Hepatocyte (in vitro differentiated cells): ENCODE measurements at regions not wholly inside any gene's neighbourhood (a gene's known extent, or its start where the extent isn't known, plus 50 kb on each side); places are given as distances from the start of the nearest gene placed in this dataset.
"Not testable (repeated sequence)": the region's sequence is repeated elsewhere in the genome, so short reads cannot be mapped to it uniquely, and the experiment has no call there.

Source experiments
- EZH2 ChIP-seq: fragments of 200-600 bp; sonication (generic); IDR thresholded peaks from 2 replicates; pipeline ENCODE4 v1.6.1; 2016; ENCODE audit warnings: antibody characterized with exemption, mild to moderate bottlenecking, borderline replicate concordance
- EZH2phosphoT487 ChIP-seq: fragments of 200-600 bp; sonication (generic); IDR thresholded peaks from one replicate; pipeline ENCODE4 v1.6.1; 2018; ENCODE audit warnings: antibody characterized with exemption, mild to moderate bottlenecking, low read depth, moderate library complexity; ENCODE audit not compliant: unreplicated experiment, severe bottlenecking
- TF ChIP-seq, protein P1 (sequence below): fragments of 200-600 bp; sonication (generic); IDR thresholded peaks from 2 replicates; pipeline ENCODE4 v1.5.1; 2016; ENCODE audit warnings: antibody characterized with exemption, mild to moderate bottlenecking; ENCODE audit not compliant: poor library complexity

DNA sequence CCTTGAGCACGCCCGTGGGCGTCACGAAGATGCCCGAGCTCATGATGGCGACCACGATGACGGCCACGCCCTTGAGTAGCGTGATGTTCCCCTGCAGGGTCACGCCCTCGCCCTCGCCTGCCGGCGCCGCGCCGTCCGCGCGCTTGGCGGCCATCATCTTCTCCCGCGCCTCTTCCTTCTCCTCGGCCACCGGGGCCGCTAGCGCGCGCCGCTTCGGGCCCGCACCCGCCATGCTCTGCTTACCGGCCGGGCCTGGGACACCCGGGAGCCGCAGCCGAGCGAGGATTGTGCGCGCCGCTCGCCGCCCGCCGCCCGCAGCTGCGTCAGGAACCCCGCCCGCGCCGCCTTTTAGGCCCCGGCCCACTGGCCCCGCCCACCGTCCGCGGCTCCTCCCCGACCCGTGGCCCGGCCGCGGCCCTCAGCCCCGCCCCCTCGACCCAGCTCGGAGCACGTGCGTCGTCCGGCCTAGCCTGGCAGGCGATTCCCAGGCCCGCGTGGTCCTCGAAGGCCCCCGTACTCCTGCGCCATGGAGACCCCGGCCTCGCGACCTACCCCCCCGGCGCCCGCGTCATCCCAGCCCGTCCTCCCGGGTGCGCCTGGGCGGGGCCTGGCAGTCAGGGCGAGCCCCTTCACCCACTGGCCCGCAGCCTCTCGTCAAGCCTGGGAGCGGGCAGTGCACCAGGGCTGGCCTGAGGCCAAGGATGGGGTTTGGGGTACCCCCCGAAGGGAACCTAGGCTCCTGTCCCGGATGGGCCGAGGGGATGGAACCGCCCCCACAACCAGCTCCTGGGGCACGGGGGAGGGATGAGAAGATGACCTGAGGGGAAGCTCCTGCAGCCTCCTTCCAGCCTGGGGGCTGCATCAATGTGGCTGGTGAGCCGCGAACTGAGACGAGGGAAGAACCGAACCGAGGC, 79.0 kb upstream of the METTL9 start:
- TF ChIP-seq, protein P1, sequence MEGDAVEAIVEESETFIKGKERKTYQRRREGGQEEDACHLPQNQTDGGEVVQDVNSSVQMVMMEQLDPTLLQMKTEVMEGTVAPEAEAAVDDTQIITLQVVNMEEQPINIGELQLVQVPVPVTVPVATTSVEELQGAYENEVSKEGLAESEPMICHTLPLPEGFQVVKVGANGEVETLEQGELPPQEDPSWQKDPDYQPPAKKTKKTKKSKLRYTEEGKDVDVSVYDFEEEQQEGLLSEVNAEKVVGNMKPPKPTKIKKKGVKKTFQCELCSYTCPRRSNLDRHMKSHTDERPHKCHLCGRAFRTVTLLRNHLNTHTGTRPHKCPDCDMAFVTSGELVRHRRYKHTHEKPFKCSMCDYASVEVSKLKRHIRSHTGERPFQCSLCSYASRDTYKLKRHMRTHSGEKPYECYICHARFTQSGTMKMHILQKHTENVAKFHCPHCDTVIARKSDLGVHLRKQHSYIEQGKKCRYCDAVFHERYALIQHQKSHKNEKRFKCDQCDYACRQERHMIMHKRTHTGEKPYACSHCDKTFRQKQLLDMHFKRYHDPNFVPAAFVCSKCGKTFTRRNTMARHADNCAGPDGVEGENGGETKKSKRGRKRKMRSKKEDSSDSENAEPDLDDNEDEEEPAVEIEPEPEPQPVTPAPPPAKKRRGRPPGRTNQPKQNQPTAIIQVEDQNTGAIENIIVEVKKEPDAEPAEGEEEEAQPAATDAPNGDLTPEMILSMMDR, result not testable (repeated sequence)
- TF ChIP-seq EZH2phosphoT487, EZH2: not testable (repeated sequence)
